HEK293T (cell line): ENCODE measurements at regions not wholly inside any gene's neighbourhood (a gene's known extent, or its start where the extent isn't known, plus 50 kb on each side); places are given as distances from the start of the nearest gene placed in this dataset.

ENCODE experiments used
- CTCF ChIA-PET: fragments of 350-600 bp; formaldehyde crosslinking; extraction: SDS; loops from one replicate; lab custom pipeline; 2021; ENCODE audit warnings: antibody characterized with exemption, inconsistent platforms; lab: Yijun Ruan, JAX
- POLR2A ChIA-PET: fragments of 350-600 bp; formaldehyde crosslinking; extraction: SDS; loops from one replicate; lab custom pipeline; 2020; ENCODE audit warnings: antibody characterized with exemption, inconsistent platforms; lab: Yijun Ruan, JAX
- DNase-seq: peaks from one replicate; pipeline ENCODE4 v3.0.0; 2012; ENCODE audit warnings: mixed read lengths; ENCODE audit errors: extremely low spot score
- ARNT ChIP-seq: fragments of 450-650 bp; IDR thresholded peaks from 2 replicates; pipeline ENCODE4 v1.6.1; 2017; ENCODE audit warnings: mild to moderate bottlenecking
- BHLHE40 ChIP-seq: fragments of 450-650 bp; IDR thresholded peaks from 2 replicates; pipeline ENCODE4 v1.6.1; 2016; ENCODE audit warnings: mild to moderate bottlenecking, moderate library complexity, borderline replicate concordance
- CTBP1 ChIP-seq: fragments of 450-650 bp; IDR thresholded peaks from 2 replicates; pipeline ENCODE4 v1.6.1; 2016; ENCODE audit warnings: borderline replicate concordance
- ELF4 ChIP-seq: fragments of 450-650 bp; IDR thresholded peaks from 2 replicates; pipeline ENCODE4 v1.6.1; 2017; ENCODE audit warnings: antibody characterized with exemption
- FOXA1 ChIP-seq: fragments of 450-650 bp; IDR thresholded peaks from 2 replicates; pipeline ENCODE4 v1.6.1; 2016; ENCODE audit warnings: mild to moderate bottlenecking
- FOXK2 ChIP-seq: fragments of 450-650 bp; IDR thresholded peaks from 2 replicates; pipeline ENCODE4 v1.6.1; 2016; ENCODE audit warnings: mild to moderate bottlenecking
- FOXM1 ChIP-seq: fragments of 450-650 bp; IDR thresholded peaks from 2 replicates; pipeline ENCODE4 v1.6.1; 2017; ENCODE audit warnings: mild to moderate bottlenecking, borderline replicate concordance
- HDGF ChIP-seq: fragments of 450-650 bp; IDR thresholded peaks from 2 replicates; pipeline ENCODE4 v1.6.1; 2017; ENCODE audit warnings: antibody characterized with exemption, borderline replicate concordance
- L3MBTL2 ChIP-seq: fragments of 450-650 bp; conservative IDR thresholded peaks from 2 replicates; pipeline ENCODE4 v1.6.1; 2016; ENCODE audit warnings: mild to moderate bottlenecking
- LEF1 ChIP-seq: fragments of 450-650 bp; IDR thresholded peaks from 2 replicates; pipeline ENCODE4 v1.6.1; 2017; ENCODE audit warnings: mild to moderate bottlenecking, borderline replicate concordance
- NFRKB ChIP-seq: fragments of 450-650 bp; IDR thresholded peaks from 2 replicates; pipeline ENCODE4 v1.6.1; 2016; ENCODE audit warnings: mild to moderate bottlenecking, moderate library complexity
- SP1 ChIP-seq: fragments of 450-650 bp; IDR thresholded peaks from 2 replicates; pipeline ENCODE4 v1.6.1; 2017
- SUZ12 ChIP-seq: fragments of 450-650 bp; IDR thresholded peaks from 2 replicates; pipeline ENCODE4 v1.6.1; 2016; ENCODE audit warnings: mild to moderate bottlenecking
- TARDBP ChIP-seq: fragments of 450-650 bp; IDR thresholded peaks from 2 replicates; pipeline ENCODE4 v1.6.1; 2016
- ZNF384 ChIP-seq: fragments of 450-650 bp; IDR thresholded peaks from 2 replicates; pipeline ENCODE4 v1.6.1; 2016
- TF ChIP-seq, protein P1 (sequence below): fragments of 450-650 bp; IDR thresholded peaks from 2 replicates; pipeline ENCODE4 v1.6.1; 2016

DNA sequence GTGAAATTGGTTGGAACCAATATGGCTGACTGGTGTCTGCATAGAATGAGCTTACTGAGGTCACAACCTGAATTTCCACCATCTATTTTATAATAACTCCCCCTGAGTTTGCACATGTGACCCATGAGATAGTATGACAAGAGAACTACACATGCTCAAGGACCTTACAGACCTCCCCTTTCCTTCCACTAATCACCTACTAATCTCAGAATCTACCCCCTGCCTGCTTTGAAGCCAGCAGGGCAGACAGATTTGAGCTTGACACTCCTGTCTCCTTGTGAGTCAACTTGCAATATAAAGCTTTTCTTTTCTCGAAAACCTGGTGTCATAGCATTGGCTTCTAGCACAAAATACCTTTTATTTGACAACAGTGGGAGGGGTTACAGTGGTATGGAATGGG, 248.4 kb downstream of the RFC3 start:
- ChIA-PET POLR2A (no interaction called here), CTCF (no interaction called here)
- no peak for DNase-seq
- TF ChIP-seq, protein P1, sequence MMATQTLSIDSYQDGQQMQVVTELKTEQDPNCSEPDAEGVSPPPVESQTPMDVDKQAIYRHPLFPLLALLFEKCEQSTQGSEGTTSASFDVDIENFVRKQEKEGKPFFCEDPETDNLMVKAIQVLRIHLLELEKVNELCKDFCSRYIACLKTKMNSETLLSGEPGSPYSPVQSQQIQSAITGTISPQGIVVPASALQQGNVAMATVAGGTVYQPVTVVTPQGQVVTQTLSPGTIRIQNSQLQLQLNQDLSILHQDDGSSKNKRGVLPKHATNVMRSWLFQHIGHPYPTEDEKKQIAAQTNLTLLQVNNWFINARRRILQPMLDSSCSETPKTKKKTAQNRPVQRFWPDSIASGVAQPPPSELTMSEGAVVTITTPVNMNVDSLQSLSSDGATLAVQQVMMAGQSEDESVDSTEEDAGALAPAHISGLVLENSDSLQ: no peak

DNA sequence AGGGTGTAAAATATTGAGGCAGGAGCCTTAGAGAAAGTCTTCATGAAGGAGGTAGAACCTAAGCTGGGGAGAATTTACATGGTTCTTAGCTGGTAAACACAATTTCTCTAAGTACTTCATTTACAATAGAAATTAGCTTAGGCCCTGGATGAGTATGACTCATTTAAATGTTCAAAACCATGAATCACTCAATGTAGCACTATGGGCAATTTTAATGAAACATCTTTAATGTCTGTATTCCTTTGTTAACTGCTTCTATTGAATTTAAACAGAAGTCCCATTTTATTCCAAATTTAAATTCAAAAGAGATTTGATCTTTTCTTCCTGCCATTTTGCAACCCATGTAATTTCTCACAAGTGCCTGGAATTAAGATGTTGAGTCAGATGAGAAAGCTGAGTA, 252.1 kb downstream of the RFC3 start:
- DNase-seq: no peak
- ChIA-PET POLR2A (no interaction called here), CTCF (no interaction called here)
- no peak for TF ChIP-seq FOXK2
- no peak for TF ChIP-seq FOXA1
- TF ChIP-seq BHLHE40: no peak
- no peak for TF ChIP-seq ELF4
- no peak for TF ChIP-seq CTBP1
- TF ChIP-seq SUZ12: no peak
- TF ChIP-seq ARNT: no peak
- TF ChIP-seq HDGF: no peak
- TF ChIP-seq L3MBTL2: no peak
- no peak for TF ChIP-seq LEF1
- TF ChIP-seq SP1: no peak
- no peak for TF ChIP-seq NFRKB

DNA sequence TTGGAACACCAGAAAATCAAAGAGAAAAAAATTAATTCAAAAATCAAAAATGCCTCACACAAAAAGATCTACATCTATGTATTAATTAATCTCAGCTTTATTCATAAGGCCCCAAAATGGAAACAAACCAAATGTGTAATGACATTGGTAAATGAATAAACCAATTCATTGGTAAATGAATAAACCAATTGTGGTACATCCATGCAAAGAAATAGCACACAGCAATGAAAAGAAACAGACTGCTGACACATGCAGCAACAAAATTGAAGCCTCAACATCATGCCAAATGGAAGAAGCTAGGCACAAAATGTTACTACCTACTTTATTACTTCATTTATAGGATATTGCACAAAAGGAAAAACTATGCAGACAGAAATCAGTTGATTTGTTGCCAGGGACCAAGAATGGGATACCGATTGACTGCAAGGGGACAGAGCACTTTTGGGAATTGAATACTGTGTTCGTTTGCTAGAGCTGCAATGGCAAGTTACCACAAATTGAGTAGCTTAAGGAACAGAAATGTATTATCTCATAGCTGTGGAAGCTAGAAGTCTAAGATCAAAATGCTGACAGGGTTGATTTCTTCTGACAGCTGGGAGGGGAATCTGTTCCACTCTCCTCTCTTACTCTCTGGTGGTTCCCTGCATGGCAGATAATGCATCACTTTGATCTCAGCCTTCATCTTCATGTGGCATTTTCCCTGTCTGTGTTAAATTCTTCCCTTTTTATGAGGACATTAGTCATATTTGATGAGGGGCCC, 252.8 kb downstream of the RFC3 start:
- POLR2A ChIA-PET: no interaction called here

DNA sequence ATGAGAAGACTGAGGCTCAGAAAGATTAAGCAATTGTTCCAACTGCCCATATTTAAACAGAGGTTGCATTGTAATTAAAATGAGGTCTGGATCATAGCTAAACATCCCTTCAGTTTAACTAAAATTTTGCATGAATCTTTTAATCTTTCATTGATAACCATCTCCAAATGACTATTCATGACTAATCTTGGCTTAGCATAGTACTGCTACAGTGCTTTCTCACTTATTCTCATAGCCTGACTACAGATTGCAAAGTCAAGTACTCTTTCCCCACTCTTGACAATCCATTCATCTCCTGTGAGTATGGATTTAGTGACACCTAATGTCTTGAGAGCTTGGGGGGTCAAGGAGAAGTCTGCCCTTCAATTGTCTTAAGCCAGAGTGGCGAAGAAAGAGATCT, 258.4 kb downstream of the RFC3 start:
- ChIA-PET POLR2A (no interaction called here), CTCF (no interaction called here)
- DNase-seq: no peak
- TF ChIP-seq FOXK2: no peak
- TF ChIP-seq, protein P1: no peak
- TF ChIP-seq ZNF384: no peak
- no peak for TF ChIP-seq SUZ12
- TF ChIP-seq FOXA1: no peak
- TF ChIP-seq BHLHE40: no peak
- no peak for TF ChIP-seq ELF4
- no peak for TF ChIP-seq SP1

More for the DNA sequence above, 252.8 kb downstream of the RFC3 start:
- no peak for DNase-seq
- CTCF ChIA-PET: no interaction called here
- no peak for TF ChIP-seq L3MBTL2
- no peak for TF ChIP-seq HDGF
- TF ChIP-seq TARDBP: no peak
- no peak for TF ChIP-seq NFRKB
- TF ChIP-seq SUZ12: no peak
- no peak for TF ChIP-seq BHLHE40
- TF ChIP-seq, protein P1: no peak
- TF ChIP-seq FOXM1: no peak
- TF ChIP-seq LEF1: no peak
- TF ChIP-seq ELF4: no peak
- no peak for TF ChIP-seq FOXA1
- no peak for TF ChIP-seq CTBP1
- no peak for TF ChIP-seq ARNT
- no peak for TF ChIP-seq ZNF384
- no peak for TF ChIP-seq FOXK2
- TF ChIP-seq SP1: no peak

DNA sequence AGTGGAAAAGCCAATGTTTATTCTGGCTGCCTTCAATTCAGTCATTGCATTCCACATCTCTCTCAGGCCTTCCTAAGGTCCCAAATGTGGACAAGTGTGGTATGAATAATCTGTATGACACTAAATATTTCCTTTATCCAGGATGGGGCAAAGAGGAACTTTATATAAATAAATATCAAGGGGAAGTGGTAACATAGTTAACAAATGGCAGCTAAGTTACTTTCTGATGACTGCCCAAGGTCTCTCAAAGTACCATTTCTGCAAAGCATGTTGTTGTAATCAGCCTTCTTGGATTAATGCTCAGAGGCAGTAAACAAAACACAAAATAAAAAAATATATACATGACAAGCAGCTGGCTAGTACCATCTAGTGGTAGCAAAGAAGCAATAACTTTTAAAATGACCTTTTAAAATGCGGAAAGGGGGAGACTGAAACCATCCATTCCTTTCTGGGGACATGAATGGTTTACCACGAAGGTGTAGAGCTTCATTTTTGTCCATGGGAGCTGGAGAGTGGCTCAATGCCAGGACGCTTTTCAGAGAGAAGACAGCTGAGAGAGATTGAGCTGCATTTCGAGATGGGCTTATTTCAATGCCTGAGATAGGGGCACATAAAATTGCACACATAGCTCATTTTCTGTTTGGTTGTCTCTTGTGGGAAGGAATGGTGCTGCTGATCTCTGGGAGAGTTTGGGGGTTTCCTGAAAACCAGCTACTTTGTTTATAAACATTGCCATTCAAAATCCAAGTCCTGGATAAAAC, 259.2 kb downstream of the RFC3 start:
- DNase-seq: peak; percentile 12
- CTCF ChIA-PET: interaction anchor here (0.9 to 1.6 kb wide), 4 partner anchors 12 to 1075 kb away, joined by 3 read pairs; no protein-coding TSS in a partner anchor
- TF ChIP-seq ZNF384: no peak; the same call in 1 of the 2 replicates
- TF ChIP-seq FOXM1: no peak
- TF ChIP-seq NFRKB: no peak
- TF ChIP-seq LEF1: no peak
- TF ChIP-seq, protein P1: no peak
- no peak for TF ChIP-seq L3MBTL2
- no peak for TF ChIP-seq CTBP1
- TF ChIP-seq SP1: no peak
- POLR2A ChIA-PET: no interaction called here

DNA sequence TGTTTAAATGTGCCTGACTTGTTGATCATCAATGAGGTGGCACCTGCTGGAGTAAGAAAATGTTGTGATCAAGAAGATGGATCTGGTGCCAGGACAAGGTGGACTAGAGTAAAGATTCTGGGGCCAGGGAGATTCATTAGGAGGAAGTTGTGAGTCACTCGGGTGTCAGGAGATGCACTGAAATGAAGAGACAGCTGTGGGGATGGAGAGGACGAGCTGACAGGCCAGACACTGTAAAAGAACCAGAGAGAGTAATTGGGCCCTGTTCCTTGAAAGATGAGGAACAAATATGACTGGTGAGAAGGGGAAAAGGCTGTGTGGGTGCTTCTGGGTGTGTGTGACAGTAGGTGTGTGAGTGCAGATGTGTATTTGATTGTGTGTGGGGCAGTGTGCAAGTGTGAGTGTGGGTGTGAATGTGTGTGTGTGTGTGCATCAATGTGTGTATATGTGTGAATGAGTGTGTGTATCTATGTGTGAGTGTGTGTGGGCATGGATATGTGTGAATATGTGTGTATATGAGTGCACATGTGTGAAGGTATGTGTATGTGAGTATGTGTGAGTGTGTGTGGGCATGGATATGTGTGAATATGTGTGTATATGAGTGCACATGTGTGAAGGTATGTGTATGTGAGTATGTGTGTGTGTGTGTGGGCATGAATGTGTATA, 260.5 kb downstream of the RFC3 start:
- TF ChIP-seq SUZ12: no peak
- CTCF ChIA-PET: interaction anchor here (1.6 kb wide), 1 partner anchor 148 kb away, joined by 3 read pairs; no protein-coding TSS in a partner anchor
- DNase-seq: no peak
- POLR2A ChIA-PET: no interaction called here
